H9 (cell line): ENCODE measurements at regions not wholly inside any gene's neighbourhood (a gene's known extent, or its start where the extent isn't known, plus 50 kb on each side); places are given as distances from the start of the nearest gene placed in this dataset.

ENCODE experiments used
- DNase-seq: peaks from one replicate; pipeline ENCODE4 v3.0.0-alpha.2; 2017
- H2AFZ ChIP-seq: one replicate; pipeline ENCODE4 v1.6.1; 2013; ENCODE audit warnings: mild to moderate bottlenecking, low read length, control low read depth, moderate library complexity
- H2AK5ac ChIP-seq: 2 replicates; pipeline ENCODE4 v1.6.1; 2013; ENCODE audit warnings: low read length, control low read depth, mixed read lengths; ENCODE audit not compliant: insufficient read length
- H2BK120ac ChIP-seq: one replicate; pipeline ENCODE4 v1.6.1; 2013; ENCODE audit warnings: low read depth, mild to moderate bottlenecking, low read length, control low read depth, inconsistent platforms; ENCODE audit not compliant: poor library complexity, severe bottlenecking
- H2BK12ac ChIP-seq: 2 replicates; pipeline ENCODE4 v1.6.1; 2013; ENCODE audit warnings: low read length, control low read depth, mixed read lengths, low read depth; ENCODE audit not compliant: insufficient read length
- H2BK15ac ChIP-seq: 2 replicates; pipeline ENCODE4 v1.6.1; 2013; ENCODE audit warnings: low read depth, low read length, control low read depth
- H2BK20ac ChIP-seq: one replicate; pipeline ENCODE4 v1.6.1; 2013; ENCODE audit warnings: low read depth, mild to moderate bottlenecking, low read length, control low read depth, inconsistent platforms; ENCODE audit not compliant: poor library complexity, severe bottlenecking
- H2BK5ac ChIP-seq: 2 replicates; pipeline ENCODE4 v1.6.1; 2013; ENCODE audit warnings: low read length, control low read depth, mixed read lengths; ENCODE audit not compliant: insufficient read length
- H3K14ac ChIP-seq: 2 replicates; pipeline ENCODE4 v1.6.1; 2013; ENCODE audit warnings: low read length, control low read depth; ENCODE audit not compliant: insufficient read depth
- H3K18ac ChIP-seq: 2 replicates; pipeline ENCODE4 v1.6.1; 2013; ENCODE audit warnings: low read depth, mild to moderate bottlenecking, mixed read lengths, low read length, control low read depth; ENCODE audit not compliant: insufficient read length
- H3K23ac ChIP-seq: 2 replicates; pipeline ENCODE4 v1.6.1; 2013; ENCODE audit warnings: low read length, control low read depth, mixed read lengths, low read depth; ENCODE audit not compliant: insufficient read length
- H3K23me2 ChIP-seq: 2 replicates; pipeline ENCODE4 v1.6.1; 2013; ENCODE audit warnings: low read depth, mild to moderate bottlenecking, mixed read lengths, low read length, control low read depth; ENCODE audit not compliant: insufficient read length, poor library complexity, severe bottlenecking
- H3K27ac ChIP-seq: 2 replicates; pipeline ENCODE4 v1.5.1; 2013; ENCODE audit warnings: low read length, control low read depth, mixed read lengths, low read depth; ENCODE audit not compliant: insufficient read length
- H3K27me3 ChIP-seq: 2 replicates; pipeline ENCODE4 v1.6.1; 2013; ENCODE audit warnings: low read length, control low read depth, inconsistent platforms; ENCODE audit not compliant: insufficient read depth
- H3K4ac ChIP-seq: 2 replicates; pipeline ENCODE4 v1.6.1; 2013; ENCODE audit warnings: low read depth, mild to moderate bottlenecking, control low read depth, inconsistent platforms, low read length, moderate library complexity
- H3K4me1 ChIP-seq: 2 replicates; pipeline ENCODE4 v1.6.1; 2013; ENCODE audit warnings: low read length, control low read depth, inconsistent platforms; ENCODE audit not compliant: insufficient read depth
- H3K4me2 ChIP-seq: 2 replicates; pipeline ENCODE4 v1.6.1; 2013; ENCODE audit warnings: low read length, control low read depth, mixed read lengths; ENCODE audit not compliant: insufficient read length, insufficient read depth
- H3K56ac ChIP-seq: 2 replicates; pipeline ENCODE4 v1.6.1; 2013; ENCODE audit warnings: low read depth, mild to moderate bottlenecking, mixed read lengths, low read length, control low read depth; ENCODE audit not compliant: insufficient read length
- H3K79me1 ChIP-seq: 2 replicates; pipeline ENCODE4 v1.6.1; 2013; ENCODE audit warnings: low read depth, mild to moderate bottlenecking, moderate library complexity, low read length, control low read depth, inconsistent platforms; ENCODE audit not compliant: insufficient read depth, poor library complexity, severe bottlenecking
- H3K79me2 ChIP-seq: 2 replicates; pipeline ENCODE4 v1.6.1; 2013; ENCODE audit warnings: low read length, control low read depth, inconsistent platforms; ENCODE audit not compliant: insufficient read depth
- H3K9ac ChIP-seq: 2 replicates; pipeline ENCODE4 v1.6.1; 2013; ENCODE audit warnings: low read length, control low read depth, mixed read lengths; ENCODE audit not compliant: insufficient read length; ENCODE audit errors: extremely low read depth
- H3K9me3 ChIP-seq: one replicate; pipeline ENCODE4 v1.6.1; 2013; ENCODE audit warnings: low read depth, low read length, inconsistent platforms; ENCODE audit not compliant: control insufficient read depth
- H3T11ph ChIP-seq: one replicate; pipeline ENCODE4 v1.6.1; 2013; ENCODE audit warnings: mild to moderate bottlenecking, low read length, control low read depth, inconsistent platforms
- H4K20me1 ChIP-seq: one replicate; pipeline ENCODE4 v1.6.1; 2013; ENCODE audit not compliant: control insufficient read depth, insufficient read length, insufficient read depth
- H4K5ac ChIP-seq: 2 replicates; pipeline ENCODE4 v1.6.1; 2013; ENCODE audit warnings: low read depth, mild to moderate bottlenecking, mixed read lengths, low read length, control low read depth; ENCODE audit not compliant: insufficient read length
- H4K8ac ChIP-seq: replicated peaks from 2 replicates; pipeline ENCODE4 v1.6.1; 2013; ENCODE audit warnings: low read length, control low read depth, mixed read lengths, low read depth; ENCODE audit not compliant: insufficient read length
- H4K91ac ChIP-seq: 2 replicates; pipeline ENCODE4 v1.6.1; 2013; ENCODE audit warnings: low read depth, mild to moderate bottlenecking, moderate library complexity, mixed read lengths, low read length, control low read depth; ENCODE audit not compliant: insufficient read length
- H3K27ac Mint-ChIP-seq, 3 experiments: 2 replicates in 2 of 3; 3 replicates in 1 of 3; pipeline ENCODE4 v1.8.0; 2020 to 2021; ENCODE audit warnings: mixed read lengths in 3 of 3, mild to moderate bottlenecking in 1 of 3, moderate library complexity in 1 of 3
- H3K27me3 Mint-ChIP-seq: 2 replicates; pipeline ENCODE4 v1.8.0; 2021; ENCODE audit warnings: low read depth, mild to moderate bottlenecking, moderate library complexity, mixed read lengths
- H3K36me3 Mint-ChIP-seq, 3 experiments: 2 replicates in 2 of 3; 3 replicates in 1 of 3; pipeline ENCODE4 v1.8.0; 2020 to 2021; ENCODE audit warnings: low read depth in 3 of 3, mixed read lengths in 3 of 3; ENCODE audit not compliant: insufficient read depth in 1 of 3
- H3K4me1 Mint-ChIP-seq, 2 experiments: 2 replicates each; pipeline ENCODE4 v1.8.0; 2020; ENCODE audit warnings: mixed read lengths in 2 of 2
- H3K4me3 Mint-ChIP-seq, 2 experiments: 2 replicates in 1 of 2; 3 replicates in 1 of 2; pipeline ENCODE4 v1.8.0; 2020 to 2021; ENCODE audit warnings: mild to moderate bottlenecking in 2 of 2, mixed read lengths in 2 of 2, moderate library complexity in 1 of 2
- H3K9me3 Mint-ChIP-seq, 2 experiments: 2 replicates in 1 of 2; 3 replicates in 1 of 2; pipeline ENCODE4 v1.8.0; 2020; ENCODE audit warnings: mild to moderate bottlenecking in 2 of 2, mixed read lengths in 2 of 2, moderate library complexity in 1 of 2
- WGBS: extraction: QIAGEN DNeasy Blood & Tissue Kit; methylation state at CpG from one replicate; pipeline ENCODE4 v1.1.7; 2013; ENCODE audit warnings: missing lambda C conversion rate, low lambda C conversion rate, mixed read lengths; ENCODE audit not compliant: insufficient read length; ENCODE audit errors: extremely low coverage; 5-methylcytosine and 5-hydroxymethylcytosine counted together
- TF ChIP-seq, protein P1 (sequence below): fragments of 200-600 bp; sonication (generic); conservative IDR thresholded peaks from 3 replicates; pipeline ENCODE4 v1.8.0; 2021; ENCODE audit warnings: antibody characterized with exemption, mild to moderate bottlenecking

DNA sequence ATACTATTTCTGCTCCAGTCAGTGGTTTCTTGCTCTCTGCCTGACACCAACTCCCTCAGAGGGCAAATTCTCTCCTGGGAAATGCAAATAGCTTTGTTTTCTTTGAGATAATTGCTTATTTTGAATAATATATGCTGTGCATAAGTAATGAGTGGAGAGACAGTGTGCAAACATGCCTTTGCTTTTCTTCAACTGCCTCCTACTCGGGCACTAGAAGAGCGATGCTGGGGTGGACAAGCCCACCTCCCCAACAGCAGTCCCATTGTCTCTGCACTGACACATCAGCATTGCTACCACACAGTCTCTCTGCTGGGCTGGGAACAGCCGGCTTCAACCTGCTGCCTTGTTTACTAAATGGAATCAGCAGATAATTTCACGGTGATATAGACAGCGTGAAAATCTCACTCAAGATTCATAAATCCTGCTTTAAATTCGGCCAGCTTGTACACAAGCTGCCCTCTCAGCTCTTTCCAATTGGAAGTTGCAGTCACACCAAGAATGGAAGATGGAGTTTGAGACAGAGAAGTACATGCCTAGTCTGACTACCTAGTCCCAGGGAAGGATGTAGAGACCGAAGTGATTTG is 694.5 kb downstream of the TDRD15 start:
- H3K27me3 Mint-ChIP-seq: no peaks in the 10 kb centered on the region
- H3K9me3 Mint-ChIP-seq: no peaks in the 10 kb centered on the region
- H3K4ac ChIP-seq: no peak overlapping the region
- H3K18ac ChIP-seq: no peak overlapping the region
- H3K4me1 ChIP-seq: peaks cover 5% of the 10 kb centered on the region; the same call in 1 of the 2 replicates
- no peak overlapping the region for H3K4me2 ChIP-seq
- no peak overlapping the region for H3K9ac ChIP-seq
- no peak overlapping the region for H4K5ac ChIP-seq
- no peak for DNase-seq
- H3K4me3 Mint-ChIP-seq: no peak overlapping the region
- H3K14ac ChIP-seq: no peak overlapping the region
- H3K23ac ChIP-seq: no peak overlapping the region
- no peaks in the 10 kb centered on the region for H3K9me3 ChIP-seq
- TF ChIP-seq, protein P1, sequence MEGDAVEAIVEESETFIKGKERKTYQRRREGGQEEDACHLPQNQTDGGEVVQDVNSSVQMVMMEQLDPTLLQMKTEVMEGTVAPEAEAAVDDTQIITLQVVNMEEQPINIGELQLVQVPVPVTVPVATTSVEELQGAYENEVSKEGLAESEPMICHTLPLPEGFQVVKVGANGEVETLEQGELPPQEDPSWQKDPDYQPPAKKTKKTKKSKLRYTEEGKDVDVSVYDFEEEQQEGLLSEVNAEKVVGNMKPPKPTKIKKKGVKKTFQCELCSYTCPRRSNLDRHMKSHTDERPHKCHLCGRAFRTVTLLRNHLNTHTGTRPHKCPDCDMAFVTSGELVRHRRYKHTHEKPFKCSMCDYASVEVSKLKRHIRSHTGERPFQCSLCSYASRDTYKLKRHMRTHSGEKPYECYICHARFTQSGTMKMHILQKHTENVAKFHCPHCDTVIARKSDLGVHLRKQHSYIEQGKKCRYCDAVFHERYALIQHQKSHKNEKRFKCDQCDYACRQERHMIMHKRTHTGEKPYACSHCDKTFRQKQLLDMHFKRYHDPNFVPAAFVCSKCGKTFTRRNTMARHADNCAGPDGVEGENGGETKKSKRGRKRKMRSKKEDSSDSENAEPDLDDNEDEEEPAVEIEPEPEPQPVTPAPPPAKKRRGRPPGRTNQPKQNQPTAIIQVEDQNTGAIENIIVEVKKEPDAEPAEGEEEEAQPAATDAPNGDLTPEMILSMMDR: no peak
- H4K91ac ChIP-seq: no peak overlapping the region
- H2AK5ac ChIP-seq: no peak overlapping the region
- peak overlapping the region in 2 of 3 experiments; percentile 10 to 49; a peak in 3 of 7 replicates for H3K27ac Mint-ChIP-seq
- H2BK20ac ChIP-seq: no peak overlapping the region
- H4K8ac ChIP-seq: no peak overlapping the region
- H3K27ac ChIP-seq: no peak overlapping the region
- H2BK5ac ChIP-seq: no peak overlapping the region
- no peaks in the 10 kb centered on the region for H3K23me2 ChIP-seq
- no peak overlapping the region for H3K56ac ChIP-seq
- H3K79me1 ChIP-seq: no peaks in the 10 kb centered on the region
- H3K79me2 ChIP-seq: no peaks in the 10 kb centered on the region
- H2BK12ac ChIP-seq: no peak overlapping the region
- H4K20me1 ChIP-seq: no peaks in the 10 kb centered on the region
- no peak overlapping the region for H2BK15ac ChIP-seq
- H3K4me1 Mint-ChIP-seq: peaks cover 35% of the 10 kb centered on the region in 2 experiments
- H3K36me3 Mint-ChIP-seq: no peaks in the 10 kb centered on the region; a peak in 1 of 7 replicates
- H3T11ph ChIP-seq: no peak overlapping the region
- no peak overlapping the region for H2AFZ ChIP-seq
- no peak overlapping the region for H2BK120ac ChIP-seq
- no peaks in the 10 kb centered on the region for H3K27me3 ChIP-seq
- no CpG with 5 or more reads among the region's 7 CpGs for WGBS
